SK-N-SH (cell line): ENCODE measurements at regions not wholly inside any gene's neighbourhood (a gene's known extent, or its start where the extent isn't known, plus 50 kb on each side); places are given as distances from the start of the nearest gene placed in this dataset.

Experiments used
- CTCF ChIA-PET: fragments of 300-600, 350-600 bp; formaldehyde crosslinking; extraction: SDS; loops from one replicate; lab custom pipeline; 2021; lab: Yijun Ruan, JAX
- POLR2A ChIA-PET: fragments of 350-600 bp; sonication (Branson Sonifier 250); formaldehyde crosslinking; extraction: SDS; loops from one replicate; lab custom pipeline; 2020; ENCODE audit warnings: antibody characterized with exemption, inconsistent platforms; lab: Yijun Ruan, JAX
- DNase-seq: peaks from one replicate; pipeline ENCODE4 v3.0.0; 2012
- H2AFZ ChIP-seq: fragments of 200-600 bp; sonication (generic); 2 replicates; pipeline ENCODE4 v1.8.1; 2016; ENCODE audit warnings: antibody characterized with exemption, mild to moderate bottlenecking, low read depth
- H3F3A ChIP-seq: fragments of 200-600 bp; sonication (generic); replicated peaks from 2 replicates; pipeline ENCODE3; 2016; ENCODE audit warnings: antibody characterized with exemption, mild to moderate bottlenecking; ENCODE audit not compliant: insufficient read depth
- H3K27ac ChIP-seq, 2 experiments: fragments of 200-500 bp in 1 of 2; fragments of 200-600 bp in 1 of 2; sonication (Bioruptor generic) in 1 of 2; sonication (generic), shearing (Covaris generic) in 1 of 2; 2 replicates each; pipeline versions ENCODE4 v1.5.1 to v1.6.1; 2014 to 2016; ENCODE audit warnings: low read depth in 2 of 2, inconsistent platforms in 1 of 2, low read length in 1 of 2, mild to moderate bottlenecking in 1 of 2, mixed read lengths in 1 of 2
- H3K27me3 ChIP-seq: fragments of 200-600 bp; sonication (generic), shearing (Covaris generic); 2 replicates; pipeline ENCODE4 v1.6.1; 2016; ENCODE audit warnings: mixed run types; ENCODE audit not compliant: insufficient read depth
- H3K36me3 ChIP-seq, 2 experiments: fragments of 200-500 bp in 1 of 2; fragments of 200-600 bp in 1 of 2; sonication (Bioruptor generic) in 1 of 2; sonication (generic) in 1 of 2; replicated peaks in 1 of 2; 2 replicates each; pipeline versions ENCODE3 to v1.5.1; 2014 to 2016; ENCODE audit warnings: low read length in 1 of 2, mild to moderate bottlenecking in 1 of 2; ENCODE audit not compliant: insufficient read depth in 2 of 2, control insufficient read depth in 1 of 2
- H3K4me1 ChIP-seq, 2 experiments: fragments of 200-500 bp in 1 of 2; fragments of 200-600 bp in 1 of 2; sonication (Bioruptor generic) in 1 of 2; sonication (generic), shearing (Covaris generic) in 1 of 2; 2 replicates each; pipeline versions ENCODE4 v1.5.1 to v1.6.1; 2014 to 2016; ENCODE audit warnings: low read depth in 1 of 2, low read length in 1 of 2, mixed run types in 1 of 2; ENCODE audit not compliant: insufficient read depth in 2 of 2, control insufficient read depth in 1 of 2
- H3K4me2 ChIP-seq: fragments of 200-600 bp; sonication (generic), shearing (Covaris generic); 2 replicates; pipeline ENCODE4 v1.6.1; 2017; ENCODE audit warnings: mixed run types
- H3K4me3 ChIP-seq, 2 experiments: fragments of 200-500 bp in 1 of 2; fragments of 200-600 bp in 1 of 2; sonication (Bioruptor generic) in 1 of 2; sonication (generic), shearing (Covaris generic) in 1 of 2; 2 replicates each; pipeline versions ENCODE4 v1.5.1 to v1.8.1; 2014 to 2016; ENCODE audit warnings: low read depth in 2 of 2, inconsistent platforms in 1 of 2, low read length in 1 of 2, mild to moderate bottlenecking in 1 of 2, mixed read lengths in 1 of 2, moderate library complexity in 1 of 2
- H3K79me2 ChIP-seq: fragments of 200-600 bp; sonication (generic); 2 replicates; pipeline ENCODE4 v1.8.1; 2017; ENCODE audit warnings: mild to moderate bottlenecking; ENCODE audit not compliant: insufficient read depth
- H3K9ac ChIP-seq: fragments of 200-600 bp; sonication (generic); 2 replicates; pipeline ENCODE4 v1.6.1; 2017; ENCODE audit warnings: mixed run types
- H3K9me2 ChIP-seq: fragments of 200-600 bp; sonication (generic); 2 replicates; pipeline ENCODE4 v1.6.1; 2017; ENCODE audit warnings: mixed run types
- H3K9me3 ChIP-seq: fragments of 200-600 bp; sonication (generic); 2 replicates; pipeline ENCODE4 v1.6.1; 2017; ENCODE audit warnings: mixed run types, mild to moderate bottlenecking, moderate library complexity
- H4K20me1 ChIP-seq: fragments of 200-600 bp; sonication (generic); 2 replicates; pipeline ENCODE4 v1.6.1; 2017; ENCODE audit warnings: mild to moderate bottlenecking, mixed run types; ENCODE audit not compliant: insufficient read depth
- CHD2 ChIP-seq: fragments of 150-350 bp; IDR thresholded peaks from 2 replicates; pipeline ENCODE4 v1.6.1; 2018; ENCODE audit warnings: low read length; ENCODE audit not compliant: partially characterized antibody
- CTCF ChIP-seq: fragments of 200-600 bp; sonication (generic); IDR thresholded peaks from 2 replicates; pipeline ENCODE4 v1.6.1; 2017; ENCODE audit warnings: antibody characterized with exemption, mild to moderate bottlenecking, moderate library complexity
- ELF1 ChIP-seq: IDR thresholded peaks from 2 replicates; pipeline ENCODE4 v1.4.0; 2012
- EP300 ChIP-seq, 2 experiments: IDR thresholded peaks; 2 replicates each; pipeline versions ENCODE4 v1.4.0 to v1.6.1; 2012; ENCODE audit warnings: borderline replicate concordance in 1 of 2, low read depth in 1 of 2, low read length in 1 of 2
- EZH2phosphoT487 ChIP-seq: fragments of 200-600 bp; sonication (generic); IDR thresholded peaks from 2 replicates; pipeline ENCODE4 v1.6.1; 2017; ENCODE audit warnings: low read depth, mixed run types, mild to moderate bottlenecking, antibody characterized with exemption, moderate library complexity, borderline replicate concordance
- FOSL2 ChIP-seq: IDR thresholded peaks from 2 replicates; pipeline ENCODE4 v1.4.0; 2012; ENCODE audit warnings: low read depth, mild to moderate bottlenecking, moderate library complexity, borderline replicate concordance
- FOXM1 ChIP-seq: IDR thresholded peaks from 2 replicates; pipeline ENCODE4 v1.4.0; 2012; ENCODE audit warnings: low read depth, mild to moderate bottlenecking
- GATA2 ChIP-seq: sonication (generic); formaldehyde crosslinking; IDR thresholded peaks from 2 replicates; pipeline ENCODE4 v1.5.0; 2020; ENCODE audit warnings: mild to moderate bottlenecking, missing genetic modification reagents
- JUND ChIP-seq: IDR thresholded peaks from 2 replicates; pipeline ENCODE4 v1.4.0; 2012
- NFIC ChIP-seq: IDR thresholded peaks from 2 replicates; pipeline ENCODE4 v1.4.0; 2012; ENCODE audit warnings: borderline replicate concordance
- NRF1 ChIP-seq: IDR thresholded peaks from 2 replicates; pipeline ENCODE4 v1.6.1; 2012; ENCODE audit warnings: low read depth, mild to moderate bottlenecking, low read length
- PBX3 ChIP-seq: IDR thresholded peaks from 2 replicates; pipeline ENCODE4; 2012
- REST ChIP-seq: IDR thresholded peaks from 2 replicates; pipeline ENCODE4 v1.6.1; 2012; ENCODE audit warnings: mild to moderate bottlenecking, low read depth, low read length, moderate library complexity
- RXRA ChIP-seq: IDR thresholded peaks from 2 replicates; pipeline ENCODE4 v1.4.0; 2012; ENCODE audit warnings: low read depth, mild to moderate bottlenecking, borderline replicate concordance
- SIN3A ChIP-seq: IDR thresholded peaks from 2 replicates; pipeline ENCODE4 v1.6.1; 2012; ENCODE audit warnings: low read depth, mild to moderate bottlenecking, low read length, moderate library complexity, borderline replicate concordance
- SMC3 ChIP-seq: IDR thresholded peaks from 2 replicates; pipeline ENCODE4 v1.6.1; 2012; ENCODE audit warnings: low read depth, low read length, improper control_type of control experiment
- TAF1 ChIP-seq: IDR thresholded peaks from 2 replicates; pipeline ENCODE4 v1.6.1; 2012; ENCODE audit warnings: low read depth, mild to moderate bottlenecking, low read length, moderate library complexity, borderline replicate concordance
- TEAD4 ChIP-seq: IDR thresholded peaks from 2 replicates; pipeline ENCODE4 v1.4.0; 2012; ENCODE audit warnings: mild to moderate bottlenecking, borderline replicate concordance; ENCODE audit not compliant: insufficient read depth
- USF1 ChIP-seq: IDR thresholded peaks from 2 replicates; pipeline ENCODE4 v1.4.0; 2012; ENCODE audit warnings: low read depth, borderline replicate concordance
- USF2 ChIP-seq: fragments of 150-350 bp; IDR thresholded peaks from 2 replicates; pipeline ENCODE4 v1.6.1; 2017; ENCODE audit warnings: antibody characterized with exemption, low read length, low read depth, borderline replicate concordance
- WGBS: methylation state at CpG from one replicate; pipeline ENCODE4 v1.1.6; 2017; ENCODE audit warnings: low lambda C conversion rate; 5-methylcytosine and 5-hydroxymethylcytosine counted together

- TF ChIP-seq FOXM1 = no peak
- TF ChIP-seq ELF1 = no peak
- no peak for TF ChIP-seq JUND
- no peak for TF ChIP-seq CTCF
- TF ChIP-seq RXRA = no peak
- TF ChIP-seq SIN3A = no peak
- TF ChIP-seq GATA2 = no peak
- no peak for TF ChIP-seq USF2
- TF ChIP-seq TAF1 = no peak
- no peak for TF ChIP-seq TEAD4
- TF ChIP-seq PBX3 = no peak
- no peak for TF ChIP-seq NFIC
- TF ChIP-seq CHD2 = no peak
- no peak for TF ChIP-seq FOSL2
- TF ChIP-seq NRF1 = no peak
- no peak for TF ChIP-seq REST
- TF ChIP-seq USF1 = no peak
- TF ChIP-seq EZH2phosphoT487 = no peak
- no peak for TF ChIP-seq SMC3
- TF ChIP-seq EP300 (IDR thresholded peaks at IDR 0.05; ENCODE audit: borderline replicate concordance in 1 of 2, low read depth in 1 of 2, low read length in 1 of 2) = no peak
- Histone ChIP-seq H2AFZ (no peak overlapping the region), H3K9ac (no peak overlapping the region), H3K4me3 (no peak overlapping the region), H3K9me2 (no peaks in the 10 kb centered on the region), H3F3A (no peaks in the 10 kb centered on the region), H3K4me1 (no peaks in the 10 kb centered on the region), H3K36me3 (no peaks in the 10 kb centered on the region), H3K9me3 (no peaks in the 10 kb centered on the region), H3K79me2 (no peaks in the 10 kb centered on the region), H3K4me2 (no peak overlapping the region), H3K27me3 (no peaks in the 10 kb centered on the region), H4K20me1 (no peaks in the 10 kb centered on the region), H3K27ac (no peak overlapping the region)
- DNase-seq = no peak
- 47% methylated on average over 11 of the region's 13 CpGs for WGBS
- CTCF ChIA-PET = no interaction called here
- POLR2A ChIA-PET = no interaction called here
Measured at GRCh38 chr1:4062560-4062959, 162.5 kb upstream of the C1orf174 start.
